CD1c-positive myeloid dendritic cell (primary cell): ENCODE measurements at regions not wholly inside any gene's neighbourhood (a gene's known extent, or its start where the extent isn't known, plus 50 kb on each side); places are given as distances from the start of the nearest gene placed in this dataset.
"Not testable (repeated sequence)": the region's sequence is repeated elsewhere in the genome, so short reads cannot be mapped to it uniquely, and the experiment has no call there.

Experiments used
- DNase-seq: peaks from one replicate; pipeline ENCODE4 v3.0.0-alpha.2; 2016; ENCODE audit errors: extremely low spot score

DNA sequence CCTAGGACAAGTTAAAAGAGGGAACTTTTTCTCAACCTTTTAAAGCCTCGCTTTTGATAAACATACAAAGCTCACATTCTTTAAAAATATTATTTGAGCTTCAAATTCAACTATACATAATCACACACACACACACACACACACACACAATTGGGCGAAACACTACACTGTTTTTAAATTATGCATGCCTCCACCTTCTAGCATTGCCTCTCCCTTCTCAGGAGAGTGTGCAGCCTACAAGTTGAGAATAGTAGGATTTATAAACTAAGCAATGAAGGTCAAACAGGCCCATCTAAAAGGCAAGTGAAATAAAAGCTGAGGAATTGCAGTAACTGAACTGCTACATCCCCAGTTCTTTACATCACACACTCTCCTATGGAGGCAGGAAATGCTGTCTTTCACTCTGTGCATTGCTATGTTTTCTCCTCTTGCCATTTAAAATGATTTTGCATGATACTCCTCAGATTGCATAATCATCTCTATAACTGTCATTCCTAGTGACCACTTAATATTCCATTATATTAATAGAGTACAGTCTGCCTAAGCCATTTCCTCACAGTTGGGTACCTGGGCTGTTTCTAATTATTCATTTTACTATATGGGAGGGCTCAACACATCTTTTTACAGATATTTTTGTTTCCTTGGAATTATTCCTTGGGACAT, 92.5 kb upstream of the KCNE2 start:
- no peak for DNase-seq

DNA sequence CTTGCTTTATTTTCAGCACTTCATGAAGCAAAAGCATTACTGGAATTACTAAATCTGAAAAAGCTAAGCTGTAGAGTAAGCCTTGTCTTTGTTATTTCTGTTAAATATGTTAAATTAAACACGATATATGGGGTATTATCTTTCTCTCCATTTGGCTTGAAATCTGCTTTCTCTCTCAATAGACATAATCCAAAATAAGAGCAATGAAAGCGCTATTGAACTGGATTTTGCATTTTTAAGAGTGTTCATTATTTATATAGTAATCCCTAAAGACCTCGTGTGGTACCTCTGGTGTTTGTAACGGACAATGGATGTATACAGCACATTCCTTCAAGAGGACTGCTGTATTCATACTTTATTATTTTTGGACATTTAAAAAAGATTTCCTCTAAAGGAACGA, 91.5 kb upstream of the KCNE2 start:
- no peak for DNase-seq

DNA sequence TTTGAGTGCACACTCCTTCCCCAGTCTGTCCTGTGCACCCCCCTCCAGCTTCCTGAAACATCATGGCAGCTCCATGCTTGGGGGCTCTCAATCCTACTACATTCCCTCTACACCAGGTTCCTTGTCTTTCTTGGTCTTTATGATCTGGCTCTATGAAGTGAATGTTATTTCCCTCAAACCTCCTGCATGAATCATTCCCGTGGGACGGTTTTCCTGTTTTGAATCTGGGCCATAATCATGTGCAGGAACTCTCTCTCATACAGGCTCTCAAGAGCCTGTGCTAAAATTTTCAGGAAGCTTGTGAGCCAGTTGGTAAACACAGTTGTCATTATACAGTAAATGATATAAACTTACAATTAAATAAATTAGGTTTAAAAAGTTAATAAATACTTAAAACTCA, 89.8 kb upstream of the KCNE2 start:
- DNase-seq: peak; percentile 8

DNA sequence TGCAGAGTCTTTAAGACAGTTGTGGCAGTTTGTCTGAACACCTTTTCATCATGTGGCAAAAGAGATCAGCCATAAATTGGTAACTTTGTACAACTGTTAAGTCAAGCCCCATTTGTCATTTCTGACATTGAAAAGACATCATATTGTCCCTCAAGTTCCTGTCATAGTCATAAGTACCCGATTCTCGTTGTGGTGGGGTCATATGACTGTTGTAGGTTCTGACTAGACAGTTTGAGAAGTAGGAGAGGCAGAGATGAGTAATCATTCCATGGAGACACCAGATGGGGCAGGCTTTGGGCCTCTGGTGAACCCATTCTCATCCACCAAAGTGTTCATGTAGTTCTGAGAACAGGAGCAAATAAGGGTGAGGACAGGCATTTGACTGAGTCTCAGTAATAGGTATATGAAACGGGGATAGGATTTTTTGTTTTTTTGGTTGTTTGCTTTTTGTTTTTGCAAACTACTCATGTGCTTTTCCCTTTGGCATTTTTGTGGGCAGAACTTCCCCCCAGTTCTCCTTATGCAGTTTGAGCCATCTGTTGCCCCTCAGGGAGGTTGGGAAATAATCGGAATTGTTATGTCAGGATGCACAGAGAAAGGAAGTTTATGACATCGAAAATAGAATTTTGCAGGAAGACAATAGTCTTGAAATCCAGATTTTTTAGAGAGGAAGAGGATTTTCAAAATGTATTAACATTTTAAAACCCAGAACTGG, 86.9 kb upstream of the KCNE2 start:
- peak; percentile 55 for DNase-seq

DNA sequence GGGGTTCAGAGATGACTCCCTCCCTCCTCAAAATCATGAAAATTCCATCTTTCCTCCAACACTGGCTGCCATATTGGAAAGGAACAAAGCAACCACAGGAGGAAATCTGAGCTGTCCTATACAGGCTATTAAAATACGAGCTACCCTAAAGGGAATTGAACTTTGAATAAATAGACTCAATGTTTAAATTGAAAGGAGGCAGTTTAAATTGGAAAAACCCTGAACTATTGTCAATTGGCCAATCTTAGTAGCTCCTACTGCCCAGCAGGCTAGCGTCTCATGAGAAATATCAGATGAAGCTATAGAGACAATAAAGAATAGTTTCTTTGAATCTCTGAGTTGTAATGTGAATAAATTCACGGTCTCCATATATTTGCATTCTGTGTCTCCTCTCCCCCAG, 85.4 kb upstream of the KCNE2 start:
- no peak for DNase-seq

DNA sequence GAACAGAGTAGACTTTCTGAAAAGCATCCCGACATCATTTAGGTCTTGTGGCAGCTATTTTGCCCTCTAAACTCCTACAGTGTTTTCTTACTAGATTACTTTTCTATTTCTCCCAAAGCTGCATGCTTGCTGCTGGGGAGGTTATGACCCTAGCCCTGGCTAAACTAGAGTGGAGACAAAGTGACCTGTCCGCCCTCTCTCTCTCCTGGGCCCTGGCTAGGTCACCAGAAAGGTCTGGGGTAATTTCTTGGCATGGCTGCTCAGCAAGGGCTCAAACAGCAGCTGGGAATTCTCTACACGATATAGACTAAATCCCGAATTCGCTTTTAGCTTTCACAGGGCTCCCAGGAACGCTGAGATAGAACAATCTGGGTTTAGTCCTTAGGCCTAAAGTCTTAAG, 84.5 kb upstream of the KCNE2 start:
- no peak for DNase-seq

DNA sequence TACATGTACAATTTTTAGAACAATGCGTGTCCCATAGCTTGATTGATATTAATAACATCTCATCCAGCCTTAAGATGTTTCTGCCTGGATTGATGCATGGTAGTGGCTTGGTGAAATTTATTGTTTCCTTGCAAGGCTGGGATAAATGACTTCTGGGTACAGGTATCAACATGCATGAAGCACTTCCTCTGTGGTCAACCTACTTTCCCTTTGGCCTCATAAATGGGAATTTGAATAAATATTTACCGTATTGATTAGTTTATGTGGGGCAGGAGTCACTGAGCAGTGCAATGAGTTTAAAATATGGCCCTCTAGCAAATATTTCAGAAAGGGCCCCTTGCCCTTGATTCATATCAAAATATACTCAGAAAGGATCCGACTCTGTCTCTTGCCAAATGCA, 83.9 kb upstream of the KCNE2 start:
- DNase-seq: no peak

DNA sequence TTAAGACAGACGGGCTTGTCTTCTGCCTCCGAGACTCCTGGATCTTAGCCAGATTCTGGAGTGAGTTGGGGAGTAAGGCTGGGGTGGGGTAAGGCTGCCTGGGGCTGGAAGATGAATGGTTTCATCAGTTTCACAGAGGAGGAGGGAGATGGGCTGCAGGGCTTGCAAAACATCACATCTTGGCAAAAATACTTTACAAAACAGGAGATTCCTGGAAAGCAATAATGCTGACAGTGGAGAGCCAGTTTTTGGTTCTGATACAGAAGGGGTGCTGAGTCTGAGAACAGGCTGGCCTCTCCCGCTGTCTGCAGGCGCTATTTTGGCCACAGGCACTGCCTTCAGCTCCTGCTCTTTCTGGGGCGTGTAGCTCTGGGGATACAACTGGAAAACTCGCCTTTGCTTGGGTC, 83.4 kb upstream of the KCNE2 start:
- no peak for DNase-seq

DNA sequence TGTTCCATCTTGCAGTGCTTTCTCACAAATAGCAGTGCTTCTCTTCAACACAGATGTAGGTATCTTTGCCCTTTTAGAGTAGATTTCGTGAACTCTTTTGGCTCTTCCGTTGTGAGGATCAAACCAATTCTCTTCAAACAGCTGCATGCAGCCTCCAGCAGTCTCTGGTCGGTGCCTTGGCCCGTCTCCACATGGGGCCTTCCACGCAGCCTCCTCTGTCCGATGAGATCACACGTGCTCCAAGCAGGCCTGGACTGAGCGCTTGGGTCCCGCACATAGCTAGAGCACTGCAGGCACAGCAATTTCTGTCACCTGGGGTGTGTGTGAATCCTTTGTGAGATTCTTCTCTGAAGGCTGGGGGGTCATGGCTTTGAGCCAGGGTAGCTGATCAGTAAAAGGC, 82.8 kb upstream of the KCNE2 start:
- DNase-seq: no peak

DNA sequence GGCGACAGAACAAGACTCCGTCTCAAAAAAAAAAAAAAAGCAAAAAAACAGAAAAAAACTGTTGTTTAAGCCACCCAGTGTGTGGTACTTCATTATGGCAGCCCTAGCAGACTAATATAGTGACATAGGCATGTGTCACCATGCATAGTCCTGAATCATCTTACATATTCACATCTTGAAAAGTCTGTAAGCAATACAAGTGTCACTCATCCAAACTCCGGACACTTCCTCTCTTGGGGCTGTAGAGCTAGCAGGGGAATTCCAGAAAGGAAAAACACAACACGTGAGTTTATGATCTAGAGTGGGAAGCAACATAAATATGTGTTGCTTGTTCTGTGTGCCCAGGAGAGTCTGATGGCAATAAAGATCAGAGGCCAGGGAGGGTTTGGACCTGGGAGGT, 81.6 kb upstream of the KCNE2 start:
- DNase-seq: peak; percentile 67

DNA sequence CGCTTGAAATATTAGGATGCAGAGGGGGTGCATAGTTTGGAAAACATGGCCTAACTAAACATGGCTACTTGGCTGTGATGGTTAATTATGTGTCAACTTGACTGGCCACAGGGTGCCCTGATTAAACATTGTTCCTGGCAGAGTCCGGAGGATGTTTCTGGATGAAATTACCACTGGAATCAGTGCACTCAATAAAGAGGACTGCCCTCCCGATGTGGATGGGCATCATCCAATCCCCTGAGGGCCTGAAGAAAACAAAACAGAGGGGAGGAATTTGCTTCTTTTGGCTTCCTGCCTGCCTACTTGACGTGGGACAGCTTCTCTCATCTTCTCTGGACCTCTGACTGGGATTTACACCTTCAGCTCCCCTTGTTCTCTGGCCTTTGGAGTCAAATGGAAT, 79.1 kb upstream of the KCNE2 start:
- DNase-seq: no peak

DNA sequence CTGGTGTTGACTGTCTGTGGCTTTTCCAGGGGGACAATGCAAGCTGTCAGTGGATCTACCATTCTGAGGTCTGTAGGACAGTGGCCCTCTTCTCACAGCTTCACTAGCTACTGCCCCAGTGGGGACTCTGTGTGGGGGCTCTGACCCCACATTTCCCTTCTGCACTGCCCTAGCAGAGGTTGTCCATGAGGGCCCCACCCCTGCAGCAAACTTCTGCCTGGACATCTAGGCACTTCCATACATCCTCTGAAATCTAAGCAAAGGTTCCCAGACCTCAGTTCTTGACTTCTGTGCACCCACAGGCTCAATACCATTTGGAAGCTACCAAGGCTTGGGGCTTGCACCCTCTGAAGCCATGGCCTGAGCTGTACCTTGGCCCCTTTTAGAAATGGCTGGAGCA, 75.8 kb upstream of the KCNE2 start:
- DNase-seq: not testable (repeated sequence)

DNA sequence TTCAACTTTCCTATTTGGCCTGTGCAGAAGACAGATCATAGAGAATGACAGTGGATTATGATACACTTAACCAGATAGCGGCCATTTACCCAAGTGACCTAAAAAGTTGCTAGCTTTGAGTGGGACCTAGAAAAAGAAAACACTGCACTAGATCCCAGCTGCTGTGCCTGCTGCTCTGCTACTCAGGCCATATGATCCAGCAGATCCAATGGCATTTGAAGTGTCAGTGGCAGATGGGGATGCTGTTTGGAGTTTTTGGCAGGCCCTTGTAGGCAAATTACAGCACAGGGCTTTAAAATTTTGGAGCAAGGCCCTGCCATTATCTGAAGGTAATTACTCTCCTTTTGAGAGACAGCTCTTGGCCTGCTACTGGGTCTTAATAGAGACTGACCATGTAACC, 74.0 kb upstream of the KCNE2 start:
- no peak for DNase-seq

DNA sequence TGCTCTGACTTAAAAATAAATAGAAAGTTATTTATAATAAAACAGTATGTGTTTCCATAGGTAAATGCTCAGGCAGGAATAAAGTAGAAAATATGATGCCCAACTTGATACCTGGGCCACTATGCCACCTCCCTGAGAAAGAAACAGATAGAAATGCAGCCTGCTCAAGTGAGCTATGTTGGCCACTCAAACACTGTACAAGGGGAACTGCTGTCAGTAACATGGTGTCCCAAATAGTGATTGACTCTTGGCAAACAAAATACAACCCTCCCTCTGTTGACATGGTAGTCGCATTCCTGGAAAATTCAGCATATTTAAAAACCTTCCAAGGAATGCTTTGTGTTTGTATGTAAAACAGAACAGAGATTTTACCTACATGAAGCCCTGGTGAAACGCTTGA, 66.9 kb upstream of the KCNE2 start:
- no peak for DNase-seq

DNA sequence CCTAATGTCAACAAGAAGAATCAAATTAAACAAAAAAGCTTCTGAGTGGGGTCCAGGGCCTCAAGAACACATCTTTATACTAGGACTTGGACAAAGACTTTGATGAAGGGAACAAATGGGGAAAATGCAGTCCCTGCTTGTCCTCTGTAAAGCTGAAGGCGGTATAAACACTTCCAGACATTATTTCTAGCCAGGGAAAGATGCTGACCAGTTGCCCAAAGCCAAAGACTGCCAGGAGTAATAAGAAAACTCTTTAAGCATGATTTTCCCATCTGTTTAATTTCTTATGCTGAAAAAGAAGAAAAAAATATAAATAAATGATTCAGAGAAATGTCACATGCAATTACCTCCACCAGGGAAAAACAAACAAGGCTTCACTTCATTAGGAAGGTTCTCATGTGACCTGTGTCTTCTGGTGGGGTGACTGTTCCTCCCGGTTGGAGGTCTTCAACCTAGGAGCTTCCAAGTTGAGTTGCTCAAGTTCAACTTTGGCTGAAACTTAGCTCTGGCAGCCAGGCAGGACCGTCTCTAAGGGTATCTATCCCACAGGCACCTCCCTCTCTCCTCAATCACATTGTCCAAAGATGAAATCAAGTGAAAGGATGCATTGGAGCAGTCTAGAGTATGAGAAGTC, 65.2 kb upstream of the KCNE2 start:
- DNase-seq: no peak

DNA sequence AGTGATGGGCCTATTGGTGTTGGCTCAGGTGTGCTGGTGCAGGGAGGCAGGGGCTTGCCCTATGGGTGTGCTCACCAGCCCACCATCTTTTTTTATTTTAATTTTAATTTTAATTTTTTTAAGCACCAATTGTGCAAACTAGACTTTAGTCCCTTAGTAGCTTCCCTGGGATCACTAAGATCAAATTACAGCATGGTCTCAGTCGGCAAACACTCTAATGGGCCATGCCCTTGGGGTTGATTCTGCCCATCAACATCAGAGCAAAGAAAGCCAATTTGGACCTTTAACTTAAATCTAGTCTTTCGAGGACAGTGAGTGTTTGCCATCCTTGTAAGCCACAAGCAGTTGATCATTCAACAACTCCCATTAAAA, 64.7 kb upstream of the KCNE2 start:
- no peak for DNase-seq

DNA sequence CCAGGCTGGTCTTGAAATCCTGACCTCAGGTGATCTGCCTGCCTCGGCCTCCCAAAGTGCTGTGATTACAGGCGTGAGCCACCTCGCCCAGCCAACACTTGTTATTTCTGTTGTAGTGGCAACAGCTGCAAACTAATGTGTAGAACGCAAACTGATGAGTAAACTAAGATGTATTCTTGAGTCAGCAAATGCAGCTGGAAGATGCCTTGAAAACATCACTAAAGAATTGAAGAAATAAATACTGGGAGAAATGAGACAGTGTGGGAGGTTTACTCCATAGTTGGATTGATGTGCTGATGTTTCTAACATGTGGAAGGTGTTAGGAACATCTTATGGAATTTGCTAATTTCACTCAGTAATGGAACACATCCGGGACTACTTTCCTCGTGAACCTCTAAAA, 61.3 kb upstream of the KCNE2 start:
- no peak for DNase-seq

DNA sequence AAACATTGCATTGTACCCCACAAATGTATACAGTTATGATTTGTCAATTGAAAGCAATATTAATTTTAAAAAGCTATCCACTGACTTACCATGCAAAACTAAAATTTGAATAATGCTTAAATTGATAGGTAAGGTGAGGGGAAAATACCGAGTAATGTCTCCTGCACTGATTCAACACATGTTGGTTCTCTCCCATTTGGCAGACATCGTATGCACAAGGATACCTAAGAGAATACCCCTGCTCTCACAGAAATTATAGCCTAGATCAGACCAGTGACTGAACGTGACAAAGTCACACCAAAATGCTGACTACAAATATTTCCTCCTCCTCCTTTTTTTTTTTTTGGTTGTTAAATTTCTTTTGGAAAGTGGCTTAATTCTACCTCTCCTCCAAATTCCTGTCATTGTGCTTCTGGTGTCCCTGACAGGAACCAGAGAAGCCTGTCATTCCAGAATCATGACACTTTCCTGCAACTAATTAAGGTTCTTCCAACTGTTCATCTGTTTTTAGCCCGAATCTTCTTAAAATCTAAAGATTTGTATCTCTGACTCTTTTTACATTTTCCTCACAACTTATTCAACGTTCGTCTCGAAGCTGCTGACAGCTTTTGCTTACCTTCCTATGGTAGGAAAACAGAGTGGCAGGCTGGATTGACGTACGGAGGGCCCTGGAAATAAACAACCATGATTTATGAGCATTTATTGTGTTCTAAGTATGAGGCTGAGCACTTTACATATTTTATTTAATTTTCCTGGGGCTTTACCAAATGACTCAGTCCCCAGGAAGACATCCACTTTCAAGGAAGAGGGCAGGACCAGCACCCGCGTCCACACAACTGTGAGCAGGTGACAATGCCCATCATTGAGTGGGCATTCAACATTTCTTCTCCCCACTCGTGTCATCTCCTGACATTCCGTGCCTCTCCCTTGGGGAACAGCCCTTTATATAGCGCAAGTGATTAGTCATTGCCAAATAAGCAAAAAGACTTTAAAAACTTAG, 57.9 kb upstream of the KCNE2 start:
- no peak for DNase-seq

DNA sequence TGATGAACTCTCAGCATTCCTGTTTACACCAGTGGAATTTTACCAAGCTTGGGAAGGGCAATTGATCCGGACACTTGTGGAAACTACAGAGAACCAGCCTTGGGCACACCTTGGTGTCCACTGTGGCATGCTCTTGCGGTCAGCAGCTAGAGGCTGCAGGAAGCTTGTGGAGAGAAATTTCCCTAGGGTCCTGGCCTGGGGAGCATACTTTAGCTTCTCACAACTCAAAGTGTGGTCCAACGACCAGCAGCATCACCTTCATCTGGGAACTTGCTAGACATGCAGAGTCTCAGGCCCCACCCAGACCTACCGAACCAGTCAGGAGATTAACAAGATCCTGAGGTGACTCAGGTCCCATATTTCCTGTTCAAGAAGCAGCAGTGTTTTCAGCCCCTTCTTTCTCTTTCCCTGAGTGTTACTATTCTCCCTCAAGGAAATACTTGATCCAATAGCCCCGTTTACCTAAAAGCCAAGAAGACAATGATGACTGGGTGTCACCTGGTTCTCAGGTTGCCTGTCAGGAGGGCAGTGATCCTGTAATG, 55.7 kb upstream of the KCNE2 start:
- no peak for DNase-seq

DNA sequence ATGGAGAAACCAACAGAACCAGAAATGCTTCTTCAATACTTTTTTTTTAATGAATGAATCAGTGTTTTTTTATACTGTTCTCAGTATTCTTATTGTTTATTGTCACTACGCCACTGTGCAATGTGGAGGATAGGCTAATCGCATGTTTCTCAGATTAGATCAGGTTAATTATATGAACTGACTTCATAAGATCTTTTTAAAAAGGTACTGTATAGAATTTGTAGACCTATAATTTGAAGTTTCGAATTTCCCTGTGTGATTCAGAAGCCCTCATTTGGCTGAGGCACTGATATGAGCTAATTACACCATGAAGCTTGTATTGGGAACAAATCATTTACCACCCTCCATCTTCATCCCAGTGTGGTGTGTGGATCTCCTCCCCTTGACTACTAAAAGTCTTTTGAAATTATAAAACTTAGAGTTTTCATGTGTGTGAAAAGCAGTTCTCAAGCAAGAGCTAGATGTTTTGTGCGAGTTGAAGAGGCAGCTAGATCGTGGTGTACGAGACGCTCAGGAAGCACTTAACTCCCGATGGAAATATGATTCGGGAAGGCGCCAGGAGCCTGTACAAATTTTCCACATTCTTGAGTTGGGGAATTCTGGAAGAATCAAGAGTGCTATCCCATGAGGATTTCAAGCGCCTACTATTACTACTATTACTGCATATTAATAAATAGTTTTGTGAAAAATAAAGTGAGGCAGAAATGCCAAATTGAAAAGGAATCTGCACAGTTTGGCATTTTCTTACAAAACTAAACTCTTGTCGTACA, 52.1 kb upstream of the KCNE2 start:
- no peak for DNase-seq

DNA sequence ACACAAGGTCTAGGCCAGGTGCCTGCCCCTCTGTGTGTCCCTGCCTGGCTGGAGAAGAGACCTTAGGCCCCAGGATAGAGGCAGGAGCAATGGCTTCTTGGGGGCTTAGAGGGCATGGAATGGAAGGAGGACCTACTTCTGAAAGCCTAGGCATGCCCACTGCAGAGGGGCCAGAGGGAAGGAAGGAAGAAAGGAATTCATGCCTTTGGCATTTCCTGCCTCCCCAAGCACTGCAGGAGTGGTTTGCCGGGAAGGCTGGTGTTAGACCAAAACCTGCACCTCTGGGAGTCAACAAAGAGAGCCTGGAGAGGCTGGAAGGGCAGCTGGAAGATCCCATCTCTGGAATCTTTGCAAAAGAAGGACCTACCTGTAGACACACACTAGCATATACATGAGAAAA, 50.7 kb upstream of the KCNE2 start:
- DNase-seq: no peak
